ENCODE measurements at regions not wholly inside any gene's neighbourhood (a gene's known extent, or its start where the extent isn't known, plus 50 kb on each side); places are given as distances from the start of the nearest gene placed in this dataset.
A peak's percentile ranks its signal among the peaks of the same experiment; 100 is the strongest.

DNA sequence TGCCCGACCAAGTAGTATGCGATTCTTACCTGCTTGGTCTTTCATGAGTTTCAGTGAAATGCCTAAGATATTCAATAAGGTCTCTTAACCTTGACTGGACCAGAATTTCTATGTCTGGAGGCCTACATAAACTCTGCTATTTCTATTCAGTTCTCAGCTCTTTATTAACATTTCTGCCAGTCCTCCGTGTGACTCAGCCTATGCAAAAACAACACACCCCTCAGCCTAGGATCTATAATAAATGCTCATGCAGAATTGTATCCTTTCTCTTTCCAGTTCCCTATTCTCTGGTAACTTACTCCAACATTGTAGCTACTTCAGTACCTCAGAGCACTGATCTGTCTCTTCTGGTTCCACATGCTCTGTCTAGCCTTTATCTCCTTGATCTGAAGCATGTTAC is 1507.4 kb downstream of the CDH11 start:
- DNase-seq (ENCODE audit: low read depth) = peak; percentile 6

DNA sequence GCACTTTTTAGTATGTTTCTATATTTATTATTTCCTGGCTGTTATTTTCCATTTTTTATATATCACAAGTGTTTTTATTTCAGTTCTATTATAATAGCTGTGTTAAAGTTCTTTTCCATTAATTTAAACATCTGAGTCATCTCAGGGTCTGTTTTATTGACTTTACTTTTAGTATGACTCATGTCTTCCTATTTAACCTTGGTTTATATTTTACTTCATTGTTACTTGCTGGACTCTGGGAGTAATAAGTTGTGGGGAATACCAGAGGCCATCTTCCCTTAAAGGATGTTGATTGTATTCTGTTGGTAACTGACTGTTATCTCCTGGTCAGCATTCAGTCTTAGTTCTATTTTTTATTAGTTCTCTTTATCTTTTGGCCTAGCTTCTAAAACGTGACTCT is 1508.2 kb downstream of the CDH11 start:
- DNase-seq (ENCODE audit: low read depth) = peak; percentile 13

DNA sequence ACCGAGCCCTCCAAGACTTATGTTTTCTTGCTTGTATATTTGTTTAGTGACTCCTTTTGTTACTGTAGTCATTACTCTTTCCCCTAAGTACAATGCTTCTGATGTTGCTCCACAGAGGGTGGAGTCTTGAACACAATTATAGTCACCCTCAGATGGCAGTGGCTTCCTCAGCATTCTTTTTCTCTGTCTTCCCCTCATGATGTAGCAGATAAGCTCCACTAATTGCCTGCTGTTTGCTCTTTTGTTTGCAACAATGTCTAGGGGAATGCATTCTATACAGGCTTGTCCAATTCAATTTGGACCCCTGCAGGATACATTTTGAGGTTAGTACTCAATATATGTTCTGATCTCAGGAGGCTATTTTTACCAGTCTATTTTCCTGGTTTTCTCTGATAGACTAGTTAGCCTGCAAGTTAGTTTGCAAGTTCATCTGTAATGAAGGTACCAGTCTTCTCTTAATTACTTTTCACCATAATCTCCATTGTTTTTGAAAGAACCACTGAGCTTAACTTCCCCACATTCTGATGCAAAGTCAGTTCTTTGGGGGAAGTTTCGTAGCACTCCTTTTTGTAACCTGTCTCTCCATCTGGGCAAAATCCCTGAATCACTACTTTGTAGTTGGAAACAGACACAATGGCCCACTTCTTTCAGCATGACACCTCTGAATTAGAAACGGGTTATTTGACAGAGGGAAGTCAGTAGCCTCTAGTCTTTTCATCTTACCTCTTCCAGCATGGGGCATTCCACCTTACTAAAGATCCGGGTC is 1509.2 kb downstream of the CDH11 start:
- DNase-seq (ENCODE audit: low read depth) = no peak

DNA sequence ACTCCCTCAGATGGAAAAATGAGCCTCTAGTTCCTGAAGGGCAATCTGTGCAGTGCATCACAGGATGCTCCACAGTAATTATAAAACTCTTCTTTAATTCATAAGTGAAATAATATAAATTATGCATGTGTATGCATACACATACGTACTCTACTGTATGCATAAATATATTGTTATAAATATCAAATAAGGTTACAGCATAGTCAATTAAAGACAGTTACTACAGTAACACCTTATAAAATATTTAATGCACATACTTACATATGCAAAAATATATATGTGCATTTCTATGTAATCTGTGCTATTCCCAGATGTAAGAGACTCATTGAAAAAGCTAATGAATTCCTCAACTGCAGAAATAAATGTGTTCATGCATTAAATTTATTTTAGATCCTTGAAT is 1515.1 kb downstream of the CDH11 start:
- DNase-seq (ENCODE audit: low read depth) = no peak

DNA sequence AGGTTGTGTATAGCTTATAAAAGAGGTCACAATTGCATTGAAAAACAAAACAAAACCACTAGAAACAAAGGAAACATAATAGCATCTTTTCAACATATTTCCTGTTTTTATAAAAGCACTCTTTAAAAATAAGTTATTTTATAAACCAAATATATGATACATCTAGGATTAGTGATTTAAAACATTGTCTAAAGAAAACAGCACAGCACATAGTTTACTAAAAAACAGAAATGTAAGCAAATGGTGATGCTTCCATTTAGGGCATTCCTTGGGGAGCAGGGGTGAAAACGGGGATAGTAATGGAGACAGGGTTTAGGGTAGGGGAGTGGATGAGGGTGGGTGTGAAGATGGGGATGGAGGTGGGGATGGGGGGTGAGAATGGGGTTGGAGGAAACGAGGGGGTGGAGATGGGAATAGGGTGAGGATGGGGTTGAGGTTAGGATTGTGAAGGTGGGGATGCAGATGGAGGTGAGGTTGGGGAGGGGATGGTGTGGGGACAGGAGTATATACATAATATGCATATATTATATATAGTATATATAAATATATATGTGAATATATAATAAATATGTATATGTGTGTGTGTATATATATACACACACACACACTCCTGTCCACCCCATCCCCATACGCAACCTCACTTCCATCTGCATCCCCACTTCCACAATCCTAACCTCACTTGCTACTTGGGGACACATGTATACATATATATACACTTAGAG is 1519.5 kb downstream of the CDH11 start:
- no peak for DNase-seq (ENCODE audit: low read depth)

DNA sequence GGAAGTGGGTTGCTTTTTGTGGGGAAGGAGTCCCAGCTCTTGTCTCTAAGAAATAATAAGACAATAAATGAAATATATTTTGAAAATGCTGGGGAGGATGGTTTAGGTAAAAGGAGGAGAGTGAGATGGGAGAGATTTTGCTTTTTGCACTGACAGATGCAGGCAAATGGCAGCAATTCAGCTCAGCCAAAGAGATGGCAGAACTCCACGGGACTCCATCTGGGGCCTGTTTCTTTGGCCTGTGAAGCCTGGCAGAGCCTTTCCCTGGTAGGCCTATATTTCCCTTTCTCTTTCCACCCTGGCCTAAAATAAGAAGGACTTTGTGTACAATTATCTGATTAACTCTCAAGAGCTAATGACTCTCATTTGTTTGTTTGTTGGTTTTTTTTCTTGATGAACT is 1525.1 kb downstream of the CDH11 start:
- DNase-seq (ENCODE audit: low read depth) = no peak

DNA sequence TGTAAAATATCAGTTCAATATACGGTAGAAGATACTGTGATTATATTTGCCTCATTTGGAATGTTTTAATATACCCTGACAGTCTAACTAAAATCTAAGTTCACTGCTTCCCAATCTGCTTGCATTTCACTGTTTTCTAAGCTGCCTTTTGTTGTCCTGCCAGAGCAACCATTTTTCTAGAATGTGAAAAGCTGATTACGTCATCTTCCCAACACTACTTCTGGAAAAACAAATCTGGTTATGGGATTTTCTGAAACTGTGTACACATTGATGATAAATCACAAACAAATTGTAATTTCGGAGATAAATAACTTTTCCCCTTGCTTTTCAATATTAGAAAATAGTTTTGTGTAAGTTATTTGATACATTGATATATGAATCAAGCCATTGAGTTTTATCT is 1529.0 kb downstream of the CDH11 start:
- no peak for DNase-seq (ENCODE audit: low read depth)

DNA sequence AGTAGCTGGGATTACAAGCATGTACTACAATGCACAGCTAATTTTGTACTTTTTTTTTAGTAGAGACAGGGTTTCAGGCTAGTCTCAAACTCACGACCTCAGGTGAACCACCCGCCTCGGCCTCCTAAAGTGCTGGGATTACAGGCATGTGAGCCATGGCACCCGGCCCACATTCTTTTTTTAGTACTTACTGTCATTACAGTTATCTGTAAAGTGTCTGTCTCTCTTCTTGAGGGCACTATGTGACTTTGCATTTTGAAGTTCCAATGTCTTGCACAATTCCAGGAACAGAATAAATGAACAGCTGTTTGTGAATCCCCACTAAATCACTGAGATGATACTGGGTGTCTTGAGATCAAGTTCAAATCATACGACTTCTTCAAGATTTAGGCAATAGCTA is 1540.3 kb downstream of the CDH11 start:
- no peak for DNase-seq (ENCODE audit: low read depth)

DNA sequence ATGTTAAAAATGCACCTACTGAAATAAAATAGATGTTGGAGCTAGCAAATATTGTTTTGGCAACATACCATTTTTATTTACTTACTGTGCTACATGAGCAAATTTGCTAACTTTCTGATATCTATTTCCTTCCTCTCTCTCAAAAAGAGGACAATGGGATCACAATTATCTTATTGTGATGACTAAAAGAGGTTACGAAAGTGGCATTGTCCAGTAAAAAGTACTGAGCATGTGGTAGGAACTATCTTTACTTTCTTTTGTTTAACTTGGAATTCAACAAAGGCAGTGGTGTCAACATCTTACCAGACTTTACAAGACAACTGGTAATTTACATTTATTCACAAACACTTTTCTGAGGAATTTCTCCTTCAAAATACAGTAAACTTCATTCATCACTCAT is 1542.6 kb upstream of the CDH8 start:
- no peak for DNase-seq (ENCODE audit: low read depth)

DNA sequence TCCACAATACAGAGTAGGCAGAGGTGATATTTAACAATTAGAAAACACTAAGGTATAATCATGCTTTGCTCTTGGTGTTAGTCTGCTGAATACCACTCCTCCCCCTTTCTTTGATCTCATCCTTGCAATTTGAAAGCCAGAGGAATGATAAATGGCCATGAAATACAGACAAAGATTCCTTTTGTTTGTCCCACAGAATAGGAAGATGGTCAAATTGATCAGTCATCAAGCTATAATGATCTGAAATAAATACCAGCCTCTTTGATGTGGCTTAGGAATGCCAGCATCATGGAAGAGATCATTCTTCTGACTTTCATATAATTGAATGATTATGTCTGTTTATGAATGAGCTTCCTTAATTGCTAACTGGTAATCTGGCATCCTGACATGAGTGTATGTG is 1541.7 kb upstream of the CDH8 start:
- no peak for DNase-seq (ENCODE audit: low read depth)

DNA sequence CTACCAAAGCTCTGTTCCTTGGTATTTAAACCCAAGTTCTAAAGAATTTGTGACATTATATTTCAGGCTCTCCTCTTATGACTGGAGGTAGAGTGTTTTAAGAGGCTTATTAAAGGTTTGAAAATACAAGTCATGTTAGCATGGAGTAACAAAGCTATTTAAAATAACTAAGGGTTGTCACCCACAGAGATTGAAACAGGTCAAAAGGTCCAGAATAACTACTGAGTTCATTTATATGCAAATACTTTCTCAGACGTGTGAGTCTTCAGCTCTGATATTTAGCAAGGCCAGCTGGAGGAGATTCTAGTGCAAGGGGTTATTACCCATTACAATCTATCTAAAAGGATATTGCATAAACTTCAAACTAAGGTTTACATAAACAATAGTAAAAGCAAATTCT is 1538.8 kb upstream of the CDH8 start:
- DNase-seq (ENCODE audit: low read depth) = no peak

DNA sequence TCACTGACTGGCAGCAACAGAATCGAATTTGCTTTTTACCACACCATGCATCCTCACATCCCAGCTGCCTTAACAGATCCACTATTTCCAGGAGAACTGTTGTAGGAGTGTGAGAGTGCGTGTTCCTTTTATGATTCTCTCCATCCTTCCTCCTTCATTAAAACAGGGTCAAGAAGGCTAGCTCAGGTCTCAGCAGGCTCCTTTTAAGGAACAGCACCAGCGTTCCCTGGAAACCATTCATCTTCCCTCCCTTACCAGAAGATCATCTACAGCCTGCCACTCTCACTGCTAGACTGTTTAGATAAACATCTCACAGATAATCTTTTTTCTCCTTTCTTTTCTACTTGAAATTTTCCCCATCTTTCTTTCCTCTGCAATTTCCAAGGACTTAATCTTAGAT is 1531.9 kb upstream of the CDH8 start:
- no peak for DNase-seq (ENCODE audit: low read depth)

DNA sequence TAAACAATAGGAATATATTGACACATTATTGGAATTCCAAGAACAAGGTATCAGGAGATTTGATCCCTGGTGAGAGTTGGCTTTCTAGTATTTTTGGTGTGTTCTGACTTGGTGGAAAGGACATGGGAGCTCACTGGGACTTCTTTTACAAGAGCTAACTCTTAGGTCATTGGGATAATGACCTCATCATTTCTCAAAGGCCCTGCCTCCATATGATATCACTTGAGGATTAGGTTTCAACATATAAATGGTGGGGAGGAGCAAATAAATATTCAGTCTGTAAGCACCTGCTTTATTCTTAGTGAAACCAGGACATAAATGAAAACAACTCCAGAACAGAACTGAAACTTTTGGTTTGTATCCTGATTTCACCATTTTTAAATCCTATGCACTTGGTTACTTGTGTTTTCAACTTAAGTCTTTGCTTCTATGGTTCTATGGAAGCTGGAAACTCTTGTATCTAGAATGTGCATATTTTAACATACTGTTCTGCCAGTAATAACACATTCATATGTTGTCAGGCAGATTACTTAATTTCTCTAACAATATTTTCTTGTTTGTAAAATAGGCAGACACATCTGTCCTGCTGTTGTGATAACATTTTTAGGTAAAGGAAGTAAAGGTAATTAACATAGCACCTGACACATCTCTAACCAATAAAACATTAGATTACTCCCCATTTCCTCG is 1527.7 kb upstream of the CDH8 start:
- no peak for DNase-seq (ENCODE audit: low read depth)

DNA sequence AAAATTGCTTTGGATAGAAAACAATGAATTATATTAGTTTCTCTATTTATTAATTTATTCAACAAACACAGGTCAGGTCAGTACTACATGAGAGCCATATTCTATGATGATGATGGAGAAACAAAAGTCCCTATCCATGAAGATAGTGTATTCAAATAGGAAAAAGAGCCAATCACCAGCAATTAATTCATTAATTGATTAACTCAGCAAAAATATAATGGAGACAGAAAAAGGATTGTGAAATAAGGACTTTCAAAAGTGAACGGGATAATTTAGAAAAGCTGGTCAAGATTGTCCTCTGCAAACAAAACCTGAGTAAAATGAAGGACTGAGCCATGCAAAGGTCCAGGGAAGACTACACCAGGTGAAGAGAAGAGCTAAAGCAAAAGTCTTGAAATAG is 1517.7 kb upstream of the CDH8 start:
- no peak for DNase-seq (ENCODE audit: low read depth)

DNA sequence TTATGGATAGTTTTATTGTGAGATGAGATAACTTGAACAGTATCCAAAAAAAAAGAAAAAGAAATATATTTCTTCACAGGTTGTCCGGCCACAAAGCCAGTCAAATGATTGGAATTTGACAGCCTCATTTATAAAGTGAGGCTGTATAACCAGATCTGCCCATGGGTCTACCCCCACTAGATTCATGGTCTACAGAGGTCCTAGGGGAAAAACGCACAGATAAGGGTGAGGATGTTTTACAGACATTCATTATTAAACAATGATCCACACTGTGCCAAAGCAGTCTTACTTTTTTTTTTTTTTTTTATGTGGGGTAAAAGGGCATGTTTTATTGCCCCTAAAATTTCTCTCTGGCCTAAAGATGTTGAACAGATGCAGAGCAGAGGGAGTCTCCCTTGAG is 1503.0 kb upstream of the CDH8 start:
- DNase-seq (ENCODE audit: low read depth) = no peak

DNA sequence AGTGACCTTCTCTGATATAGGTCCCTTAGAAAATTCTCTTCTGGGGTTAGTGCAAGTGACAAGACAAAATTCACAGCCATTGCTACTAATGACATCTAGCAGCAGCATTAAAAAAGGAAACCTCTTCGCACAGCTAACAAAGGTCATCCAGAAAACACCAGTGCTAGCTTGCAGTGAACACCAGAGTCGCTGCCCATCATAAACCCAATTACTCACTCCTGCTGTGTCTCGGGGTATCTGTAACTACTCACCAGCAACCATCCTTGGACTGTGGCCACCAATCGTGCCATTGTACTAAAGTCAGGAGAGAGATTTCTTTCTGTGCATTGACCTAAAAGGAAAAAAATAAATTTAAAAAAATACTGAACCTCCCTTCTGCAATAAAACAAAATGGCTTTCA is 1494.7 kb upstream of the CDH8 start:
- no peak for DNase-seq (ENCODE audit: low read depth)

DNA sequence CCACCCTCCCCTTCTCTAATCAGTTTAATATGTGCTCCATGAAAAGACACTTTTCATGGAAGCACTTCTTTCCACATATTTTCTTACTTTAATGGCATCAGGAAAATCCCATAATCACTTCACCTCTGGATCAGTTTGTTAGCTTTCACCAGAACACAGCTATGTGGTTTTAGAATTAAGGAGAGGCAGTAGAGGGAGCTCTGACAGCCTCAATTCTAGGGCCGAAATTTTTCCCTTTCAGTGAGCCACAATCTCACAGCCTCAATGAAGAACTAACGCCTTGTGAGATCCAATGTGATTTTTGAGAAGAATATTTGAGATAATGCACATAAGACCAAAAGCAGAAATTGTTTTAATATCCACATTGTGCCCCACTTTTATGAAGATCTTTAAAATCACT is 1494.0 kb upstream of the CDH8 start:
- DNase-seq (ENCODE audit: low read depth) = peak; percentile 2

DNA sequence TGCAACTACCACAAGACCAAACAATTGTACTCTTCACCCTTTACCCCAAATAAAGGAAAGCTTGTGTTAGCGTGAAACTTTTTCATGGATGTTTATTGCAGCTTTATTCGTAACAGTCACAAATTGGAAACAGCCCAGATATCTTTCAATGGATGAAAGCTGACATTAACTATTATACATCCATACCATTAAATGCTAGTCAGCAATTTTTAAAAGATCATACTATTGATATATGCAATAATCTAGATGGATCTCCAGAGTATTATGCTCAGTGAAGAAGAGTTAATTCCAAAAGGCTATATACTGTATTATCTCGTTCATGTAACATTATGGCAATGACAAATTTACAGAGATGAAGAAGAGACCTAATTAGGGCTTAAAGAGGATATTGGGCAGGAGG is 1491.2 kb upstream of the CDH8 start:
- no peak for DNase-seq (ENCODE audit: low read depth)

DNA sequence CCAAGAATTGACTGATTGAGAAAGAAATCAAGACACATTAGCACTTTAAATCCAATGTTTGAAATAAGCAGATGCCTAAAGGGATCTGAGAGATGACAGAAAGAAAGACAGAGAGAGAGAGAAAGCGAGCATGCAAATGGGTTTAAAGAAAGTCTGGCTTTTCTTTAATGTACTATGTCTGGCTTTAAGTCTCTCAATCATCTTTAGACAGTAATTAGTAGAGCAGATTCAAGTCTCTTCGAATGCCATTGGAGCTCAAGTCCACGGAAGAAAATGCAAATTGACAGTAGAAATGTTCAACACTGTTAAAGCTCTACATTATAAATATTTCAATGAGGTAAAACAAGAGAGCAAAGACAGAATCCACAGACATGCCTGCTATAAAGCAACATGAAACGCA is 1480.2 kb upstream of the CDH8 start:
- DNase-seq (ENCODE audit: low read depth) = no peak

DNA sequence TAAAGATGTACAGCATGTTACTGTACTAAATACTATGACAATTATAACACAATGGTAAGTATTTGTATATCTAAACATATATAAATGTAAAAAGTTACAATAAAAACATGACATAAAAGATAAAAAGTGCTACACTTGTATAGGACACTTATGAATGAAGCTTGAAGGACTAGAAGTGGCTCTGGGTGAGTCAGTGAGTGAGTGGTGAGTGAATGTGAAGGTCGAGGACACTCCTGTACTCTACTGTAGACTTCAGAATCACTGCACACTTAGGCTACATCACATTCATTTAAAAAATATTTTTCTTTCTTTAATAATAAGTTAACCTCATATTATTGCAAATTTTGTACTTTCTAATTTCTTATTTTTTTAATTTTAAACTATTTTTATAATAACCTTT is 1476.7 kb upstream of the CDH8 start:
- no peak for DNase-seq (ENCODE audit: low read depth)

DNA sequence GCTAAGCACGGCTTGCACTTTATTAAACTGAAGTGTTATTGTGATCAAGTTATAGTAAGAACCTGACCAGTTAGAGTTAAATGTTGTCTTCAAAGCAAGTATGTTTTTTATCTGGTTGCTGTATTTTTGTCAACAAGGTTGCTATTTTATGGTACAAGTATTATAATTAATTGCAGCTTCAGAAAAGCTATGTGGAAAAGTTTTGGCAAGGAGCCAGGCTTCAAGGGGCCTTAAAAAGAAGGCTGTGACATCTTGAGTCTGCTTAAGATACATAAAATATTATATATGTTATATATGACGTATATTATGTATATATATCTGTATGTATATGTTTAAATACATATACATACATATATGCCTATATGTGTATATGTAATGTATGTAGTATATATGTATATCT is 1461.2 kb upstream of the CDH8 start:
- DNase-seq (ENCODE audit: low read depth) = no peak

DNA sequence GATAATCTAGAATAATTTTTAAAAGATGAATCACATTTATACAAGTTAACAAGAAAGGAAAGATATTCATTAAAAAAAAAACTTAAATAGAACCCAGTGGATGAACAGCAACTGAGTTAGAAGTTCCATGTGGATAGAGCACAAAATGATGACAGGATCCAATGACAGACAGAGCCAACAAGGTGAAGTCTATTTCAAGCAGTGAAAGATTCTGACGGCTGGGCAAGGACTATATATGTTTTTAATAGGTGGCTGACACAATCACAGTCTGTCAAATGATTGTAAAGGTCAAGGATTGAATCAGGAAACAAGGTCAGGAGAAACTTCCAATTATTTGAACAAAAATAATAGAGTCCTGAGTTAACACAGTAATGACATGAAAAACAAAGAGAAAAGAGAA is 1460.0 kb upstream of the CDH8 start:
- no peak for DNase-seq (ENCODE audit: low read depth)

DNA sequence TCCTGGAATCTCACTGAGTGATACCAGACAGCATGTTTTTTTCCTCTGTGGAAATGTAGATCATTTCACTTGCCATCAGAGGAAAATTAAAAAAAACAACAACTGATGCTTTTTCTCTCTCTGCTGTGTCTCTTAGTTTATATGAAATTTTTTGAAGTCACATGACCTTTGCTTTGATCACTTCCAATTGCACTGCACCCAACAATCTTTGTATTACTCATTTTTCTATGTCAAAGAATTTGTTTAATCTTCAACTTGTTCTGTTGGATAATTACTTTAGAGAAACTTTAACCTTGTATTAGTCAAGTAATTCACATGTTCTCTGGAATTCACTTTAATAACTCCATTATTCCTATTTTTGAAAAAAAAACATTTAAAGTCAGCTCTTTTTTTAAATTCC is 1452.7 kb upstream of the CDH8 start:
- DNase-seq (ENCODE audit: low read depth) = no peak
